IMR-90 (cell line): ENCODE measurements at regions not wholly inside any gene's neighbourhood (a gene's known extent, or its start where the extent isn't known, plus 50 kb on each side); places are given as distances from the start of the nearest gene placed in this dataset.

ENCODE experiments used
- ATAC-seq: fragments of 200-7000 bp; cut with Tn5 transposase; 2 replicates; pipeline ENCODE4 v1.9.1; 2020; ENCODE audit warnings: low read depth, mild to moderate bottlenecking, moderate library complexity
- BruUV-seq: library from RNA; stranded (reverse); fragments of 400-500 nt; replicated peaks from 2 replicates; lab custom pipeline; 2021; lab: Mats Ljungman, UMichigan
- CTCF ChIA-PET: fragments of 300-600 bp; formaldehyde crosslinking; extraction: SDS; loops from one replicate; lab custom pipeline; 2021; ENCODE audit warnings: antibody characterized with exemption; lab: Yijun Ruan, JAX
- POLR2A ChIA-PET: fragments of 300-600 bp; sonication (Branson Sonifier 250); formaldehyde crosslinking; loops from one replicate; lab custom pipeline; 2022; ENCODE audit warnings: antibody characterized with exemption; ENCODE audit not compliant: unreplicated experiment; lab: Charles Lee
- DNase-seq: peaks from one replicate; pipeline ENCODE4 v3.0.0; 2013
- H2AFZ ChIP-seq: replicated peaks from 2 replicates; pipeline ENCODE3; 2013; ENCODE audit warnings: low read length, mild to moderate bottlenecking; ENCODE audit not compliant: poor library complexity
- H2AK5ac ChIP-seq: 2 replicates; pipeline ENCODE4 v1.6.1; 2013; ENCODE audit warnings: low read depth, low read length, inconsistent platforms
- H2AK9ac ChIP-seq: replicated peaks from 2 replicates; pipeline ENCODE3; 2013; ENCODE audit warnings: mild to moderate bottlenecking, low read depth, low read length, moderate library complexity; ENCODE audit not compliant: poor library complexity
- H2BK120ac ChIP-seq: 2 replicates; pipeline ENCODE4 v1.6.1; 2013; ENCODE audit warnings: low read depth, low read length, inconsistent platforms
- H2BK15ac ChIP-seq: 3 replicates; pipeline ENCODE4 v1.6.1; 2013; ENCODE audit warnings: low read depth, low read length, inconsistent platforms
- H2BK20ac ChIP-seq: 2 replicates; pipeline ENCODE4 v1.6.1; 2013; ENCODE audit warnings: low read depth, mild to moderate bottlenecking, inconsistent platforms, low read length, moderate library complexity
- H2BK5ac ChIP-seq: 2 replicates; pipeline ENCODE4 v1.6.1; 2013; ENCODE audit warnings: mild to moderate bottlenecking, low read depth, low read length, inconsistent platforms; ENCODE audit not compliant: poor library complexity, severe bottlenecking
- H3K14ac ChIP-seq: replicated peaks from 2 replicates; pipeline ENCODE4 v1.6.1; 2013; ENCODE audit warnings: low read depth, low read length, inconsistent platforms
- H3K18ac ChIP-seq: 2 replicates; pipeline ENCODE4 v1.6.1; 2013; ENCODE audit warnings: low read depth, low read length, control low read depth
- H3K23ac ChIP-seq: 2 replicates; pipeline ENCODE4 v1.6.1; 2013; ENCODE audit warnings: low read depth, low read length, inconsistent platforms
- H3K27ac ChIP-seq: 2 replicates; pipeline ENCODE4 v1.5.1; 2013; ENCODE audit warnings: mild to moderate bottlenecking, control low read depth, low read length; ENCODE audit not compliant: insufficient read depth
- H3K27me3 ChIP-seq: 2 replicates; pipeline ENCODE4 v1.6.1; 2013; ENCODE audit warnings: low read length; ENCODE audit not compliant: control insufficient read depth, insufficient read depth
- H3K36me3 ChIP-seq: 2 replicates; pipeline ENCODE4 v1.6.1; 2013; ENCODE audit warnings: low read length, mixed read lengths; ENCODE audit not compliant: control insufficient read depth, insufficient read depth
- H3K4ac ChIP-seq: 2 replicates; pipeline ENCODE4 v1.6.1; 2013; ENCODE audit warnings: low read depth, low read length, inconsistent platforms
- H3K4me1 ChIP-seq: 2 replicates; pipeline ENCODE4 v1.6.1; 2013; ENCODE audit warnings: low read length, mixed read lengths; ENCODE audit not compliant: control insufficient read depth, insufficient read depth
- H3K4me2 ChIP-seq: 2 replicates; pipeline ENCODE4 v1.6.1; 2013; ENCODE audit warnings: low read depth, mild to moderate bottlenecking, control low read depth, low read length, moderate library complexity
- H3K4me3 ChIP-seq: 2 replicates; pipeline ENCODE4 v1.5.1; 2013; ENCODE audit warnings: low read depth, mild to moderate bottlenecking, control low read depth, low read length, moderate library complexity; ENCODE audit not compliant: insufficient read depth
- H3K56ac ChIP-seq: 2 replicates; pipeline ENCODE4 v1.6.1; 2013; ENCODE audit warnings: low read length, inconsistent platforms; ENCODE audit not compliant: insufficient read depth; ENCODE audit errors: extremely low read depth
- H3K79me1 ChIP-seq, 2 experiments: 2 replicates each; pipeline ENCODE4 v1.6.1; 2013; ENCODE audit warnings: low read length in 2 of 2, inconsistent platforms in 1 of 2, low read depth in 1 of 2
- H3K9ac ChIP-seq: 2 replicates; pipeline ENCODE4 v1.6.1; 2013; ENCODE audit warnings: low read depth, low read length, control low read depth
- H3K9me1 ChIP-seq: 2 replicates; pipeline ENCODE4 v1.6.1; 2013; ENCODE audit warnings: low read length, inconsistent platforms; ENCODE audit not compliant: insufficient read depth
- H3K9me3 ChIP-seq: 2 replicates; pipeline ENCODE4 v1.6.1; 2013; ENCODE audit warnings: low read length; ENCODE audit not compliant: control insufficient read depth, insufficient read depth
- H4K20me1 ChIP-seq: 2 replicates; pipeline ENCODE4 v1.6.1; 2013; ENCODE audit warnings: low read length, inconsistent platforms; ENCODE audit not compliant: insufficient read depth
- H4K5ac ChIP-seq: 2 replicates; pipeline ENCODE4 v1.6.1; 2013; ENCODE audit warnings: mild to moderate bottlenecking, low read depth, low read length, control low read depth
- H4K8ac ChIP-seq, 2 experiments: 2 replicates each; pipeline ENCODE4 v1.6.1; 2013; ENCODE audit warnings: low read depth in 2 of 2, low read length in 2 of 2, control low read depth in 1 of 2, inconsistent platforms in 1 of 2
- H4K91ac ChIP-seq: 2 replicates; pipeline ENCODE4 v1.6.1; 2013; ENCODE audit warnings: low read depth, low read length, inconsistent platforms; ENCODE audit not compliant: insufficient read depth
- CEBPB ChIP-seq: IDR thresholded peaks from 2 replicates; pipeline ENCODE4 v1.6.1; 2012; ENCODE audit warnings: low read depth, low read length, improper control_type of control experiment
- POLR2A ChIP-seq: IDR thresholded peaks from 2 replicates; pipeline ENCODE4 v1.6.1; 2012; ENCODE audit warnings: mild to moderate bottlenecking, low read depth, low read length
- WGBS, 2 experiments: methylation state at CpG; one replicate each; pipeline versions ENCODE4 v1.1.5 to v1.1.7; 2013; ENCODE audit warnings: missing lambda C conversion rate in 2 of 2; ENCODE audit not compliant: insufficient read length in 1 of 2; ENCODE audit errors: extremely low coverage in 2 of 2; 5-methylcytosine and 5-hydroxymethylcytosine counted together
- dilution Hi-C: fragments of 300-500 bp; cut with HindIII; formaldehyde crosslinking; loops from one replicate; pipeline ENCODE4 v1.14.3; 2018; ENCODE audit warnings: low sequenced_read_pairs; ENCODE audit not compliant: unreplicated experiment
- in situ Hi-C: fragments of 300-500 bp; cut with MboI; formaldehyde crosslinking; loops from 3 replicates; pipeline ENCODE4 v1.14.3; 2019; ENCODE audit warnings: low sequenced_read_pairs, inconsistent platforms, mixed read lengths
- intact Hi-C: fragments of 100-400 bp; cut with micrococcal nuclease; formaldehyde crosslinking; loops from 2 replicates; pipeline ENCODE4 v1.10.0; 2022

DNA sequence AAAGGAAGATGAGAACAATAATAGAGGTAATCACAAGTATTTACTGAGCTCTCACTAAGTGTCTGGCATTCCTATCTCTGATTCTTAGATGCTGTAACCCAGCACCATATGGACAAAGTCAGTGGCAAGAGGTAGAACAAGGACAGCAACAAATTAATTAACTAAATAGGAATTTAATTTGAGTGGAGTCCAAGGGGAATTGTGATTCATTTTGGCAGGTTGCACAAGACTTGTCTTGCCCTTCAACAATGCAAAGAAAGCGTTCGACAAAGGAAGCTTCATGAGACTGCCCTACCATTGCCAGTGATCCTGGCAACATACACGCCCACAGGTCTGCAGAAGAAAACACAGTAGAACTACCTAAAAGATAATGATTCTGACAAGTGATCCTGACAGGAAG lies 221.6 kb downstream of the RBM43 start:
- no peaks in the 10 kb centered on the region for H3K27me3 ChIP-seq
- H3K56ac ChIP-seq = no peak overlapping the region
- H3K9me3 ChIP-seq = no peaks in the 10 kb centered on the region
- dilution Hi-C loops (no loop called here), in situ Hi-C loops (loop anchor here (25.0 kb wide), 1 partner anchor 1453 kb away; the partner anchor contains the start of gene MMADHC), intact Hi-C loops (no loop called here)
- H3K9me1 ChIP-seq = 0 out of 2 replicates have a peak, but pooled peaks cover 3% of the 10 kb centered on the region
- H4K91ac ChIP-seq = no peak overlapping the region
- H3K4me3 ChIP-seq = no peak overlapping the region
- ATAC-seq (peak; percentile 27; the same call in 1 of the 2 replicates), DNase-seq (peak; percentile 20)
- H2BK15ac ChIP-seq = no peak overlapping the region
- H3K36me3 ChIP-seq = no peaks in the 10 kb centered on the region
- H2BK20ac ChIP-seq = no peak overlapping the region
- no peak overlapping the region for H3K9ac ChIP-seq
- no TSS peak for BruUV-seq
- TF ChIP-seq POLR2A (no peak), CEBPB (peak; percentile 69)
- H3K27ac ChIP-seq = no peak overlapping the region
- no peak overlapping the region for H3K23ac ChIP-seq
- CTCF ChIA-PET = interaction anchor here (1.4 kb wide), 1 partner anchor 12 kb away, joined by 3 read pairs; no protein-coding TSS in a partner anchor
- no peaks in the 10 kb centered on the region for H4K20me1 ChIP-seq
- H3K4me2 ChIP-seq = no peak overlapping the region
- H3K4ac ChIP-seq = no peak overlapping the region
- H3K18ac ChIP-seq = peak overlapping the region; percentile 3; the same call in 1 of the 2 replicates
- H4K8ac ChIP-seq = no peak overlapping the region
- POLR2A ChIA-PET = no interaction called here
- no peak overlapping the region for H2BK120ac ChIP-seq
- H3K14ac ChIP-seq = no peak overlapping the region
- no peaks in the 10 kb centered on the region for H3K79me1 ChIP-seq
- no peak overlapping the region for H2BK5ac ChIP-seq
- H4K5ac ChIP-seq = no peak overlapping the region
- no peak overlapping the region for H2AK5ac ChIP-seq
- no CpG with 5 or more reads among the region's 3 CpGs for WGBS, 2 experiments
- 0 out of 2 replicates have a peak, but pooled peaks cover 2% of the 10 kb centered on the region for H3K4me1 ChIP-seq
- no peak overlapping the region for H2AFZ ChIP-seq
- no peak overlapping the region for H2AK9ac ChIP-seq
